ENCODE measurements at regions not wholly inside any gene's neighbourhood (a gene's known extent, or its start where the extent isn't known, plus 50 kb on each side); places are given as distances from the start of the nearest gene placed in this dataset.

- no peak for TF ChIP-seq POLR2A (IDR thresholded peaks at IDR 0.05)
- TF ChIP-seq, protein P1, sequence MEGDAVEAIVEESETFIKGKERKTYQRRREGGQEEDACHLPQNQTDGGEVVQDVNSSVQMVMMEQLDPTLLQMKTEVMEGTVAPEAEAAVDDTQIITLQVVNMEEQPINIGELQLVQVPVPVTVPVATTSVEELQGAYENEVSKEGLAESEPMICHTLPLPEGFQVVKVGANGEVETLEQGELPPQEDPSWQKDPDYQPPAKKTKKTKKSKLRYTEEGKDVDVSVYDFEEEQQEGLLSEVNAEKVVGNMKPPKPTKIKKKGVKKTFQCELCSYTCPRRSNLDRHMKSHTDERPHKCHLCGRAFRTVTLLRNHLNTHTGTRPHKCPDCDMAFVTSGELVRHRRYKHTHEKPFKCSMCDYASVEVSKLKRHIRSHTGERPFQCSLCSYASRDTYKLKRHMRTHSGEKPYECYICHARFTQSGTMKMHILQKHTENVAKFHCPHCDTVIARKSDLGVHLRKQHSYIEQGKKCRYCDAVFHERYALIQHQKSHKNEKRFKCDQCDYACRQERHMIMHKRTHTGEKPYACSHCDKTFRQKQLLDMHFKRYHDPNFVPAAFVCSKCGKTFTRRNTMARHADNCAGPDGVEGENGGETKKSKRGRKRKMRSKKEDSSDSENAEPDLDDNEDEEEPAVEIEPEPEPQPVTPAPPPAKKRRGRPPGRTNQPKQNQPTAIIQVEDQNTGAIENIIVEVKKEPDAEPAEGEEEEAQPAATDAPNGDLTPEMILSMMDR (IDR thresholded peaks at IDR 0.05), result no peak
- H3K4me1 ChIP-seq, result no peaks in the 10 kb centered on the region
- no peak overlapping the region for H3K27ac ChIP-seq
- ATAC-seq (no peak), DNase-seq (no peak)
- no peaks in the 10 kb centered on the region for H3K36me3 ChIP-seq
- H3K9me3 ChIP-seq, result no peaks in the 10 kb centered on the region
- peaks cover 0 to 38% (median 0%) of the 10 kb centered on the region in 9 donors for H3K27me3 ChIP-seq
- no peak overlapping the region for H3K4me3 ChIP-seq
- intact Hi-C loops (cut with DNase I), result no loop called here
- WGBS, 4 donors, result 69 to 75% (median 73%) methylated on average over 13 to 14 of the region's 14 CpGs
Observed at GRCh38 chr22:48343461-48343860, 1484.2 kb downstream of the BRD1 start.

DNA sequence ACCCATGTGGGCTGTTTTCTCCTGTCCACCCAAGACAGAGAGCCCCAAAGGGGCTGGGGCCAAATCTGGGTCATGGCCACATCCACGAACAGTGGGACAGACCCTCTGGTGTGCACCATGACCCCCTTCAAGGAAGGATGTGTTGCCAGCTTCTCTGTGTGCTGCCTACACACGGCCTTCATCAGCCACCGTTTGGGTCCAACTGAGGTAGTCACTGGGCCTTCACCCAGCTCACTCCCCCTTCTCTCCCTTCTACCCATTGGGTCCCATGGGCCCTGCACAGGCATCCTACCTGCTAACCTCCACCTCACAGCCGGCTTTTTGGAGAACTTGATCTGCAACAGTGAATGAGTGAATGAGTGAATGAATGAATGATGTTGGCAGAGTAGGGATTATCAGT lies 1484.9 kb downstream of the BRD1 start:
- intact Hi-C loops (cut with DNase I), result no loop called here
- Histone ChIP-seq H3K27ac (no peak overlapping the region), H3K9me3 (no peaks in the 10 kb centered on the region), H3K4me1 (no peaks in the 10 kb centered on the region), H3K4me3 (no peak overlapping the region), H3K27me3 (peaks cover 0 to 44% (median 0%) of the 10 kb centered on the region in 9 donors), H3K36me3 (no peaks in the 10 kb centered on the region)
- TF ChIP-seq, protein P1 (IDR thresholded peaks at IDR 0.05), result no peak
- no peak for TF ChIP-seq POLR2A (IDR thresholded peaks at IDR 0.05)
- 80 to 91% (median 81%) methylated on average over 4 of the region's 4 CpGs for WGBS, 4 donors
- ATAC-seq (no peak), DNase-seq (no peak)

DNA sequence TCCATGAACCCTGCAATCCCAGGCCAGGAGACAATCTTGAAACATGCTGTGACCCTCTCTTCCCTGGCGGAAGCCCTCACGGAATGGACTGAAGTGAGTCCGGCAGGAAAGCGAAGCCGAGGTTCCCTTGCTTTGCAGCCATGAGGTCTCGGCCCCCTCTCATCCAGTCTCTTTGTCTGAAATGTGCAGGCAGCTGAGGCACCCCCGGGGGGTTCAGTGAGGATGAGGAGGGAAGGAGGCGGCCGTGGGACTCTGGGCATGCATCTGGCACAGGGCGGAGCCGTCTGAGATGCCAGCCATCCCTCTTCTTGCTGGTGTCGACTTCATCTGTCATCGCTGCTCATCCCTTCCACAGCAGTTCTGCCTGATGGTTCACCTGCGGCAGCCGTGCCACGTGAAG lies 1485.7 kb downstream of the BRD1 start:
- ATAC-seq, result no peak
- peak in 1 of 5 donors; percentile 43 for DNase-seq
- intact Hi-C loops (cut with DNase I), result no loop called here

DNA sequence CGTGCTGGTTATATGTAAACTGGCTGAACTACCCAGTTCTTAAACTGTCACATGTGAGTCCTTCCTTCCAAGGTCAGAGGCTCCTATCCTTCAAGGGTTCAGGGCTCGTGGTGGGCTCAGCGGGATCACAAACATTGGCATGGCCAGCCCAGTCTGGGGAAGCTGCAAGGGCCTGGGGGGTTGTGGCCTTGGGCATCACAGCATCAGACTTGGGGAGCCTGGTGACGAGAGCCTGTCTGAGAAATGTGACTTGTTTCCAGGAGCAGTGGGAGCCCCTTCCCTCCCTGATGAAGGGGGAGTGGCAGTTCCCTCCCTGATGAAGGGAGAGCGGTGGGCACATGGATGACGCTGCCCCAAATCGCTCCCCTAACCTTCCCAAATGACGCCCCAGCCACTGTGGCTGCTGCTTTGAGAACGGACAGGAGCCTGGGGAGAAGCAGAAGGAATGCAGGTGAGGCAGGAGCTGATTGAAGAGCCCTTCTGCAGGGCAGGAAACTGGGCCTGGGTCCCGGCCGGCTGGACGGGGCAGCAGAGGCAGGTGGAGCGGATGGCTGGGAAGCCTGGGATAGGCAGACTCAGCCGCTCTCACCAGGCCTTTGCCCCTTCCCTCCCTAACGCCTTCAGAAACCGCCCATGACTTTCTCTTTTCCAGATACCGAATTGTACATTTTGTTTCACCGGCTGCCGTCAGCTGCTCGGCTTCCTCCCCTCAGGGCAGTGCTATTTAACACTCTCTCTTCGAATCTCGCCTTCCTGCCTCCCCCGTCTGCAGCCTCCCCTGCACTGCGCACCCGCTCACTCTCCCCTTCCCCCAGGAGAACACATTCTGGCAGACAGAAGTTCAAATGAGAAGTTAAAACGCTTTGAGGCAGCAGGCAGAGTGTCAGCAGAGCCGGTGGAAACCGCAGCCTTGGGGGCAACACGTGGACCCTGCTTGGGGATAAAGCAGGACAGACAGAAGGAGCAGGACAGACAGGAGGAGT lies 1486.7 kb downstream of the BRD1 start:
- peaks cover 0 to 42% (median 0%) of the 10 kb centered on the region in 9 donors for H3K27me3 ChIP-seq
- 32 to 35% (median 34%) methylated on average over 28 to 29 of the region's 29 CpGs for WGBS, 4 donors
- intact Hi-C loops (cut with DNase I), result no loop called here
- no peaks in the 10 kb centered on the region for H3K4me1 ChIP-seq
- no peak overlapping the region for H3K27ac ChIP-seq
- no peak overlapping the region for H3K4me3 ChIP-seq
- no peak for DNase-seq
- H3K9me3 ChIP-seq, result no peaks in the 10 kb centered on the region
- no peak for ATAC-seq
- H3K36me3 ChIP-seq, result no peaks in the 10 kb centered on the region
- TF ChIP-seq, protein P1 (IDR thresholded peaks at IDR 0.05), result no peak
- TF ChIP-seq POLR2A (IDR thresholded peaks at IDR 0.05), result no peak

More for the DNA sequence above, 1485.7 kb downstream of the BRD1 start:
- peaks cover 0 to 39% (median 0%) of the 10 kb centered on the region in 9 donors for H3K27me3 ChIP-seq
- H3K36me3 ChIP-seq, result no peaks in the 10 kb centered on the region
- H3K4me1 ChIP-seq, result no peaks in the 10 kb centered on the region
- 64 to 73% (median 70%) methylated on average over 10 to 16 of the region's 16 CpGs for WGBS, 4 donors
- H3K27ac ChIP-seq, result no peak overlapping the region
- no peak for TF ChIP-seq POLR2A (IDR thresholded peaks at IDR 0.05)
- TF ChIP-seq, protein P1 (IDR thresholded peaks at IDR 0.05), result no peak
- H3K4me3 ChIP-seq, result no peak overlapping the region
- no peaks in the 10 kb centered on the region for H3K9me3 ChIP-seq

Data from heart left ventricle (tissue), 16 donors.